WTC11 (cell line): ENCODE measurements at regions not wholly inside any gene's neighbourhood (a gene's known extent, or its start where the extent isn't known, plus 50 kb on each side); places are given as distances from the start of the nearest gene placed in this dataset.

Experiments used
- ATAC-seq: fragments of 200-7000 bp; cut with Tn5 transposase; 2 replicates; pipeline ENCODE4 v1.10.0; 2021; ENCODE audit warnings: mild to moderate bottlenecking, moderate library complexity
- CTCF ChIA-PET: fragments of 300-600 bp; sonication (Branson Sonifier 250); formaldehyde crosslinking; loops from one replicate; lab custom pipeline; 2021; ENCODE audit warnings: antibody characterized with exemption; lab: Charles Lee
- POLR2A ChIA-PET: fragments of 350-600 bp; sonication (Branson Sonifier 250); formaldehyde crosslinking; loops from one replicate; lab custom pipeline; 2021; ENCODE audit warnings: antibody characterized with exemption; lab: Charles Lee
- DNase-seq: peaks from one replicate; pipeline ENCODE4 v3.0.0; 2021; ENCODE audit warnings: low spot score
- H3K27ac Mint-ChIP-seq: 2 replicates; pipeline ENCODE4 v1.8.0; 2021; ENCODE audit warnings: mixed read lengths
- H3K27me3 Mint-ChIP-seq: 2 replicates; pipeline ENCODE4 v1.8.0; 2021; ENCODE audit warnings: low read depth, mild to moderate bottlenecking, moderate library complexity, mixed read lengths
- H3K36me3 Mint-ChIP-seq: 2 replicates; pipeline ENCODE4 v1.8.0; 2021; ENCODE audit warnings: mixed read lengths
- H3K4me1 Mint-ChIP-seq: 2 replicates; pipeline ENCODE4 v1.8.0; 2022; ENCODE audit warnings: mixed read lengths
- H3K4me3 Mint-ChIP-seq: 2 replicates; pipeline ENCODE4 v1.8.0; 2021; ENCODE audit warnings: mild to moderate bottlenecking, moderate library complexity, mixed read lengths
- H3K9me3 Mint-ChIP-seq: 2 replicates; pipeline ENCODE4 v1.8.0; 2021; ENCODE audit warnings: mixed read lengths
- AFF4 ChIP-seq: sonication (generic); formaldehyde crosslinking; IDR thresholded peaks from 2 replicates; pipeline ENCODE4 v1.8.1; 2023; ENCODE audit warnings: mild to moderate bottlenecking, missing genetic modification reagents, borderline replicate concordance
- ATF3 ChIP-seq: sonication (generic); formaldehyde crosslinking; conservative IDR thresholded peaks from 2 replicates; pipeline ENCODE4 v1.8.1; 2022; ENCODE audit warnings: mild to moderate bottlenecking, missing genetic modification reagents
- CREM ChIP-seq: sonication (generic); formaldehyde crosslinking; IDR thresholded peaks from 2 replicates; pipeline ENCODE4 v1.8.1; 2022; ENCODE audit warnings: mild to moderate bottlenecking, missing genetic modification reagents, moderate library complexity
- E2F1 ChIP-seq: sonication (generic); formaldehyde crosslinking; IDR thresholded peaks from 2 replicates; pipeline ENCODE4 v1.8.0; 2022; ENCODE audit warnings: mild to moderate bottlenecking, missing genetic modification reagents
- E2F4 ChIP-seq: sonication (generic); formaldehyde crosslinking; IDR thresholded peaks from 2 replicates; pipeline ENCODE4 v1.8.1; 2022; ENCODE audit warnings: low read depth, mild to moderate bottlenecking, moderate library complexity, missing genetic modification reagents, borderline replicate concordance
- ELF4 ChIP-seq: sonication (generic); formaldehyde crosslinking; IDR thresholded peaks from 2 replicates; pipeline ENCODE4 v1.8.1; 2022; ENCODE audit warnings: low read depth, mild to moderate bottlenecking, moderate library complexity, missing genetic modification reagents
- GABPB1 ChIP-seq: sonication (generic); formaldehyde crosslinking; IDR thresholded peaks from 2 replicates; pipeline ENCODE4 v1.8.1; 2023; ENCODE audit warnings: mild to moderate bottlenecking, missing genetic modification reagents
- GTF2I ChIP-seq: fragments of 250-450 bp; sonication (Bioruptor Pico); conservative IDR thresholded peaks from 2 replicates; pipeline ENCODE4 v1.4.0; 2021; ENCODE audit warnings: mild to moderate bottlenecking
- HMGA2 ChIP-seq: fragments of 250-450 bp; sonication (Bioruptor Pico); IDR thresholded peaks from 2 replicates; pipeline ENCODE4 v1.4.0; 2021; ENCODE audit warnings: mild to moderate bottlenecking, moderate library complexity
- IRF2 ChIP-seq: sonication (generic); formaldehyde crosslinking; IDR thresholded peaks from 2 replicates; pipeline ENCODE4 v1.8.0; 2022; ENCODE audit warnings: low read depth, missing genetic modification reagents, borderline replicate concordance
- MXD4 ChIP-seq: fragments of 250-450 bp; sonication (Bioruptor Pico); IDR thresholded peaks from 2 replicates; pipeline ENCODE4 v1.8.0; 2021; ENCODE audit warnings: mild to moderate bottlenecking, moderate library complexity, borderline replicate concordance
- MYBL2 ChIP-seq: sonication (generic); formaldehyde crosslinking; IDR thresholded peaks from 2 replicates; pipeline ENCODE4 v1.8.1; 2023; ENCODE audit warnings: mild to moderate bottlenecking, moderate library complexity, missing genetic modification reagents
- NR2C2 ChIP-seq: sonication (generic); formaldehyde crosslinking; IDR thresholded peaks from 2 replicates; pipeline ENCODE4 v1.8.0; 2022; ENCODE audit warnings: mild to moderate bottlenecking, missing genetic modification reagents
- PRRX2 ChIP-seq: fragments of 250-450 bp; sonication (Bioruptor Pico); IDR thresholded peaks from 2 replicates; pipeline ENCODE4 v1.8.0; 2021; ENCODE audit warnings: mild to moderate bottlenecking
- SP1 ChIP-seq: sonication (generic); formaldehyde crosslinking; conservative IDR thresholded peaks from 2 replicates; pipeline ENCODE4 v1.8.1; 2022; ENCODE audit warnings: missing genetic modification reagents
- TP53 ChIP-seq: sonication (generic); formaldehyde crosslinking; IDR thresholded peaks from 2 replicates; pipeline ENCODE4 v1.8.1; 2023; ENCODE audit warnings: mild to moderate bottlenecking, missing genetic modification reagents
- ZNF232 ChIP-seq: sonication (generic); formaldehyde crosslinking; IDR thresholded peaks from 2 replicates; pipeline ENCODE4 v1.8.0; 2022; ENCODE audit warnings: mild to moderate bottlenecking, missing genetic modification reagents
- ZNF396 ChIP-seq: fragments of 250-450 bp; sonication (Bioruptor Pico); IDR thresholded peaks from 2 replicates; pipeline ENCODE4 v1.8.0; 2021; ENCODE audit warnings: mild to moderate bottlenecking, moderate library complexity, borderline replicate concordance
- ZNF532 ChIP-seq: fragments of 250-450 bp; sonication (Bioruptor Pico); IDR thresholded peaks from 2 replicates; pipeline ENCODE4 v1.9.0; 2021; ENCODE audit warnings: mild to moderate bottlenecking, borderline replicate concordance
- ZNF671 ChIP-seq: fragments of 250-450 bp; sonication (Bioruptor Pico); IDR thresholded peaks from 2 replicates; pipeline ENCODE4 v1.8.0; 2021; ENCODE audit warnings: mild to moderate bottlenecking

GRCh38 chr6:155818698-155819097 lies 363.1 kb upstream of the NOX3 start (continued):
- no peak for TF ChIP-seq ZNF232 (CRISPR knock-in tag)
- TF ChIP-seq PRRX2 (CRISPR knock-in tag), result no peak
- no peak for TF ChIP-seq E2F4 (CRISPR knock-in tag)
- no peak for TF ChIP-seq ZNF532 (CRISPR knock-in tag)
- no peak for TF ChIP-seq IRF2 (CRISPR knock-in tag)
- TF ChIP-seq CREM, result no peak
- no peak for TF ChIP-seq MYBL2 (CRISPR knock-in tag)
- no peak for TF ChIP-seq E2F1
- TF ChIP-seq ZNF671, result no peak

- DNase-seq (no peak), ATAC-seq (no peak)
- POLR2A ChIA-PET, result no interaction called here
- CTCF ChIA-PET, result no interaction called here
- no peak overlapping the region for H3K4me3 Mint-ChIP-seq
- TF ChIP-seq GABPB1 (CRISPR knock-in tag) (no peak), ZNF671 (no peak), IRF2 (CRISPR knock-in tag) (no peak), SP1 (CRISPR knock-in tag) (no peak), ELF4 (CRISPR knock-in tag) (no peak), HMGA2 (no peak), AFF4 (no peak), GTF2I (CRISPR knock-in tag) (no peak)
- no peaks in the 10 kb centered on the region for H3K36me3 Mint-ChIP-seq
- peaks cover 5% of the 10 kb centered on the region for H3K4me1 Mint-ChIP-seq
- no peak overlapping the region for H3K27ac Mint-ChIP-seq
- peaks cover 4% of the 10 kb centered on the region; the same call in 1 of the 2 replicates for H3K9me3 Mint-ChIP-seq
- H3K27me3 Mint-ChIP-seq, result no peaks in the 10 kb centered on the region
Measured at GRCh38 chr6:155813548-155813947, 357.9 kb upstream of the NOX3 start.

GRCh38 chr6:155807243-155807642 lies 351.6 kb upstream of the NOX3 start:
- ATAC-seq, result no peak
- no peaks in the 10 kb centered on the region for H3K36me3 Mint-ChIP-seq
- H3K27me3 Mint-ChIP-seq, result no peaks in the 10 kb centered on the region
- POLR2A ChIA-PET, result no interaction called here
- no peak overlapping the region for H3K27ac Mint-ChIP-seq
- no peak overlapping the region for H3K4me3 Mint-ChIP-seq
- H3K4me1 Mint-ChIP-seq, result no peaks in the 10 kb centered on the region
- H3K9me3 Mint-ChIP-seq, result peaks cover 13% of the 10 kb centered on the region; the same call in 1 of the 2 replicates
- CTCF ChIA-PET, result no interaction called here
- TF ChIP-seq MXD4 (CRISPR knock-in tag) (no peak), ATF3 (no peak), ZNF396 (no peak), NR2C2 (CRISPR knock-in tag) (no peak), TP53 (CRISPR knock-in tag) (no peak)
- TF ChIP-seq, all 79 proteins: peak for 0
- no peak for DNase-seq
